ENCODE measurements at regions not wholly inside any gene's neighbourhood (a gene's known extent, or its start where the extent isn't known, plus 50 kb on each side); places are given as distances from the start of the nearest gene placed in this dataset.

- Histone ChIP-seq H3K79me1 (ENCODE audit: insufficient read depth, low read depth, low read length, poor library complexity, severe bottlenecking) (no peaks in the 10 kb centered on the region), H4K20me1 (ENCODE audit: control insufficient read depth, insufficient read depth, insufficient read length) (no peaks in the 10 kb centered on the region), H4K91ac (ENCODE audit: insufficient read length, low read depth, low read length) (no peak overlapping the region), H3K23me2 (ENCODE audit: insufficient read length, low read depth, low read length, poor library complexity, severe bottlenecking) (no peaks in the 10 kb centered on the region), H2AK5ac (ENCODE audit: insufficient read length, low read length) (no peak overlapping the region), H2BK15ac (ENCODE audit: low read depth, low read length) (no peak overlapping the region), H3K4ac (ENCODE audit: low read depth, low read length) (no peak overlapping the region), H3K14ac (ENCODE audit: insufficient read depth, low read length) (no peak overlapping the region), H2BK5ac (ENCODE audit: insufficient read length, low read length) (no peak overlapping the region), H4K8ac (replicated peaks; ENCODE audit: insufficient read length, low read depth, low read length) (no peak overlapping the region), H3K4me1 (ENCODE audit: insufficient read depth, low read length) (no peaks in the 10 kb centered on the region), H3K4me2 (ENCODE audit: insufficient read depth, insufficient read length, low read length) (no peak overlapping the region), H2BK12ac (ENCODE audit: insufficient read length, low read depth, low read length) (no peak overlapping the region), H3K18ac (ENCODE audit: insufficient read length, low read depth, low read length) (no peak overlapping the region), H3K23ac (ENCODE audit: insufficient read length, low read depth, low read length) (no peak overlapping the region), H2BK20ac (ENCODE audit: low read depth, low read length, poor library complexity, severe bottlenecking) (no peak overlapping the region), H3K27ac (ENCODE audit: insufficient read length, low read depth, low read length) (no peak overlapping the region), H3K27me3 (ENCODE audit: insufficient read depth, low read length) (no peaks in the 10 kb centered on the region), H3K56ac (ENCODE audit: insufficient read length, low read depth, low read length) (no peak overlapping the region), H2BK120ac (ENCODE audit: low read depth, low read length, poor library complexity, severe bottlenecking) (no peak overlapping the region), H4K5ac (ENCODE audit: insufficient read length, low read depth, low read length) (no peak overlapping the region), H3K9ac (ENCODE audit: extremely low read depth, insufficient read length, low read length) (no peak overlapping the region), H3T11ph (ENCODE audit: low read length) (no peak overlapping the region), H2AFZ (ENCODE audit: low read length) (no peak overlapping the region), H3K9me3 (ENCODE audit: control insufficient read depth, low read depth, low read length) (no peaks in the 10 kb centered on the region), H3K79me2 (ENCODE audit: insufficient read depth, low read length) (no peaks in the 10 kb centered on the region)
- H3K9me3 Mint-ChIP-seq = no peaks in the 10 kb centered on the region; a peak in 1 of 5 replicates
- H3K4me1 Mint-ChIP-seq = peaks cover 18 to 22% of the 10 kb centered on the region in 2 experiments
- no peak overlapping the region for H3K4me3 Mint-ChIP-seq
- no peak for DNase-seq
- H3K27me3 Mint-ChIP-seq (ENCODE audit: low read depth) = peaks cover 3% of the 10 kb centered on the region
- TF ChIP-seq CTCF (conservative IDR thresholded peaks at IDR 0.05) = no peak
- no peaks in the 10 kb centered on the region for H3K36me3 Mint-ChIP-seq (ENCODE audit: insufficient read depth in 1 of 3, low read depth in 3 of 3)
- H3K27ac Mint-ChIP-seq = 0 out of 7 replicates have a peak overlapping the region, but pooled peaks of 1 of the 3 experiments have one; percentile 55
- no CpG with 5 or more reads among the region's 15 CpGs for WGBS (ENCODE audit: extremely low coverage, insufficient read length, low lambda C conversion rate)
Measured at GRCh38 chr5:5573798-5574380, 151.4 kb downstream of the ICE1 start.
